Kidney epithelial cell (primary cell): ENCODE measurements at regions not wholly inside any gene's neighbourhood (a gene's known extent, or its start where the extent isn't known, plus 50 kb on each side); places are given as distances from the start of the nearest gene placed in this dataset.

ENCODE experiments used
- DNase-seq: peaks from one replicate; pipeline ENCODE4 v3.0.0-alpha.2; 2010; ENCODE audit warnings: low read depth
- H3K27me3 ChIP-seq: 2 replicates; pipeline ENCODE4 v1.6.0; 2011; ENCODE audit warnings: low read length; ENCODE audit not compliant: control insufficient read depth, insufficient read depth
- H3K36me3 ChIP-seq: 2 replicates; pipeline ENCODE4 v1.5.1; 2011; ENCODE audit warnings: low read length; ENCODE audit not compliant: control insufficient read depth, insufficient read depth
- H3K4me3 ChIP-seq: 2 replicates; pipeline ENCODE4 v1.5.1; 2011; ENCODE audit warnings: low read depth, mild to moderate bottlenecking, control low read depth, low read length
- CTCF ChIP-seq: IDR thresholded peaks from 2 replicates; pipeline ENCODE4 v1.5.1; 2011; ENCODE audit warnings: mild to moderate bottlenecking, moderate library complexity, low read length, control low read depth, inconsistent platforms; ENCODE audit not compliant: insufficient read depth, poor library complexity, severe bottlenecking

GRCh38 chr7:33770576-33770975 lies 134.8 kb upstream of the BMPER start:
- no peak for DNase-seq
- no peaks in the 10 kb centered on the region for H3K36me3 ChIP-seq

GRCh38 chr7:33771422-33771821 lies 133.9 kb upstream of the BMPER start:
- DNase-seq, result no peak
- no peaks in the 10 kb centered on the region for H3K36me3 ChIP-seq
- TF ChIP-seq CTCF, result no peak
- H3K27me3 ChIP-seq, result no peaks in the 10 kb centered on the region
- no peak overlapping the region for H3K4me3 ChIP-seq

More at GRCh38 chr7:33770576-33770975, 134.8 kb upstream of the BMPER start:
- Histone ChIP-seq H3K4me3 (no peak overlapping the region), H3K27me3 (no peaks in the 10 kb centered on the region)
- no peak for TF ChIP-seq CTCF

GRCh38 chr7:33773053-33773452 lies 132.3 kb upstream of the BMPER start:
- no peak for TF ChIP-seq CTCF
- Histone ChIP-seq H3K36me3 (no peaks in the 10 kb centered on the region), H3K4me3 (no peak overlapping the region), H3K27me3 (no peaks in the 10 kb centered on the region)
- peak; percentile 10 for DNase-seq

GRCh38 chr7:33774762-33775523 lies 130.4 kb upstream of the BMPER start:
- Histone ChIP-seq H3K4me3 (no peak overlapping the region), H3K27me3 (no peaks in the 10 kb centered on the region), H3K36me3 (no peaks in the 10 kb centered on the region)
- TF ChIP-seq CTCF, result no peak
- peak; percentile 18 for DNase-seq

- no peak overlapping the region for H3K4me3 ChIP-seq
- no peaks in the 10 kb centered on the region for H3K36me3 ChIP-seq
- no peak for DNase-seq
- TF ChIP-seq CTCF, result no peak
- no peaks in the 10 kb centered on the region for H3K27me3 ChIP-seq
Measured at GRCh38 chr7:33775790-33776189, 129.5 kb upstream of the BMPER start.

GRCh38 chr7:33776788-33777187 lies 128.6 kb upstream of the BMPER start:
- Histone ChIP-seq H3K4me3 (no peak overlapping the region), H3K27me3 (no peaks in the 10 kb centered on the region), H3K36me3 (no peaks in the 10 kb centered on the region)
- no peak for DNase-seq
- no peak for TF ChIP-seq CTCF
